ENCODE measurements at regions not wholly inside any gene's neighbourhood (a gene's known extent, or its start where the extent isn't known, plus 50 kb on each side); places are given as distances from the start of the nearest gene placed in this dataset.
"Not testable (repeated sequence)": the region's sequence is repeated elsewhere in the genome, so short reads cannot be mapped to it uniquely, and the experiment has no call there.

DNA sequence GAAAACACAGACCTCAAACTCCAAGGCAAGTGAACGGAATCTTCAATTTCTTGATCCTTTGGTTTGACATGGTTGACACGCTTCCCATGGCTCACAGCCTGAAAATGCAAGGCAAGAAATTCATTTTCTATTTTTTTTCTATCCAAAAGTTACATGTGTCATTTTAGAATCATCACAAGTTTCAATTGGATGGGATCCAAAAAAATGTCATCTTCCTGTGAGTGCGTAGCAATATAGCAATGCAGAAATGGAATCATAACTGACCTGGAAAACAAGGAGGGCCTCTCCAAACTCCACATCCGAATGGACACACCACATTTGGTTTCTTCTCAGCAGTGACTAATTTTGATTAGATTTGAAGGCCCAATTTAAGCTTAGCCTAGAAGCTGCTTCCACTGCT, 175.8 kb upstream of the ATP11B start:
- DNase-seq, result no peak

DNA sequence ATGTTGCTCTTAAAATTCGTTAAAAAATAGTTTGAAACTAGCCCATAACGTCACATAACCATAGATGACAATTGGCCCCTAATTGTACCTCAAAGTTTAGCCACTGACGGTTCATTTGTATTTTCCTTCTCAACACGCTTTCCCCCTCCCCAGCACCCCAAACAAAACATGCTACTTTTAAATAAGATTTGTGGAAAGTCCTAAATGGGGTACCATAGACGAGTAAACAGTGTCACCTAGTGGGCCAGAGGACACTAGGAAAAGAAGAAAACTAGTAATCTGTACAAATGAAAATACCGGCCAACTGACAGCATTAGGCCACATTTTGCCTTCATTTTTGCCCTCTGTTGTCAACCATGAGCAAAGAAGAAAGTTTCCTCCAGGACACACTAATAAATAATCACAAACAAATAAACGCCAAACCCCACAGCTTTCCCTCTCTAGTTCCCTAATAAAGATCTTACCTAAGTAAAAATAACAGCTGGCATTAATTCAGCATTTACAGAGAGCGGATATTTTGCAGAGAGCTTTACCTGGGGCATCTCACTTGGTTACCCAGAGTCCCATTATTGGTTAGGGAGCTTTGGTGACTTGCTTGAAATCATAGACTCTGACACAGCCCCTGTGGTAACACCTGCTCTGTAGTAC, 175.1 kb upstream of the ATP11B start:
- DNase-seq, result peak; percentile 34

DNA sequence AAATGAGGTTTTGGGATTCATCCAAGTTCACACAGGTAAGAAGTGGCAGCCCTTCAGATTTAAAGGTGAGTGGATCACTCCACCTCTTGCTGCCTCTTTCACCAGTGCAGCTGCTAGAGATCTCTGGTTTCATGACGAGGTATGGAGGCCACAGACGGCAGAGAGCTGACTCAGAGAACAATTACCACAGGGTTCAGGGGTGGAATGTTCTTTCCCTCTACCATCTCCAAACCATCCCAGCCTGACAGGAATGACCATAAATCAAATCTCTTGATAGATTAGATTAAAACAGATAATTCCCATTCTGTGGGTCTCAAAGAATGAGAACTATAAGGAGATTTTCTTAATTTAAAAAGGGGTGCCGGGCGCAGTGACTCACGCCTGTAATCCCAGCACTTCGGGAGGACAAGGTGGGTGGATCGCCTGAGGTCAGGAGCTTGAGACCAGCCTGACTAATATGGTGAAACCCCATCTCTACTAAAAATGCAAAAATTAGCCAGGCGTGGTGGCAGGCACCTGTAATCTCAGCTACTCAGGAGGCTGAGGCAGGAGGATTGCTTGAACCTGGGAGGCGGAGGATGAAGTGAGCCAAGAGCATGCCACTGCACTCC, 174.2 kb upstream of the ATP11B start:
- DNase-seq, result no peak

DNA sequence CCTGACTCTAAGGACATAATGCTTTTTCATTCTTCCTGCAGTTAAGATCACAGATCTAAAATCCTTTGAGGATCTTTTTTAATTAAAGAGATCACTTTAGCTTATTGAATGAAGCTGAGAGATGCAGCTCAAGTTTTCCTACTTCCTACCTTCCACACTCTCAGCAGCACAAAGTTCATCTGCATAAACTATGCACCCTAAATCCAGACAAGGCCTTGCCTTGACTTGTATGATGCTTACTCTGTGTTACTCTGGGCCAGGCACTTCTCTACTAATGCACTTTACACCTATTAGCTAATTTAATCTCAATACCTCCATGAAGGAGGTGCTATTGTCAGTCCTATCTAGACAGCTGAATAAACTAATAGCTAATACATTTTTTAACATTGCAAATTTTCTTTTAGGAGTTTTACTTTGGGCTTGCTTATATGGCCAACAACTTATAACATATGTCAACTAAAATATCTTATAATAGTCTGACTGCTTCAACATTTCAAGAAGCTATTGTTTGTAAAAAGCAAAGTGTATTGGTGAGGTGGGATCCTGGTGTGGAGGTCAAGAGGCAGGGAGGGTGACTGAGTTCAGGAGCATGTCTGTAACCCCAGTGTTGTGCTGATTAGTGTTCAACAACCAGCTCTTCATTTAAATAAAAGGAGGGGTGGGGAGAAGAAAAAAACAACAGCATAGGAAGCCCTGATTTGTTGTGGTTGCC, 172.4 kb upstream of the ATP11B start:
- DNase-seq, result no peak

DNA sequence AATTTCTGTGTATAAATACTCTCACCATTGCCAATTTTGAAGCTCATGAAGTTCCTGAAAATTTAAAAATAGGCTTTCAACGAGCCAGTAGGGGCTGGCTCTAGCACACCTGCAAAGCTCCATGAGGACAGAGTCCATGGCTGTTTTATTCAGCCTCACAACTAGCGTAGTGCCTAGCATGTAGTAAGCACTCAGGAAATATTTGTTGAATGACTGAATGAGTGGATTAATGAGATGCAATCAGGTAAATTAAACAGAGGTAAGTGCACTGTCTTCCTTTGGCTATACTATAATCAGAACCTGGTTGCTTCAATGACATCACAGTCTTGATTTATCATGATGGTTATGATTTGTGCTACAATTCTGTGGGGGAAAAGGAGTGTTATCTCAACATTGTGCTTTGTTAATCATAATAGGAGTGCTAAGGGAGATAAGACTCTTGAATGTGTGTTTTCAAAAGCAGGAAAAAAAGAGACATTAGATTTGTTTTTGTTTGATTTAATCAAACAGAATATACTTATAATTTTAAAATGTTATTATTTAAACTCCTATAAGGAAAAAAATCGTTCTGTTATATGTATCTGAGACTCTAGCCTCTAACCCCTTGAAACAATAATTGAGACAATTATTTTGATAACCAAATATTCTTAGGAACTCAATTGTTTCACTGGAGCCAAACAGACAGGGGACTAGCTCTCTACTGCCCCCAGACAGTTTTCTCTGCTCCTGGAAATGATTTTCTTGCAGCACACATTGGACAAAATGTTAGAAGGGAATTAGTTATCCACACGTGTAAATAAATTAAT, 171.7 kb upstream of the ATP11B start:
- DNase-seq, result no peak

DNA sequence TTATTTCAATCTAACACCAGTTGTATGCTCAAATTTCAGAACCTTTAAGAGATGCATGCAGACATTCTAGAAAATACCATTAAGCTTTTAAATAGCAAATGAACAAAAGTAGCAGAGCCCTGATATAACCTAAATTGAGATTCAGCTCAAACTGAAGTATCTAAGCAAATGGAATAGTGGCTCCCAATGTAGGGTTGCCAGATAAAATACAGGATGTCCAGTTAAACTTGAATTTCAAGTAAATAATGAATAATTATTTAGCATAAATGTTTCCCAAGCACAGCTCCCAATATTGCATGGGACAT, 171.1 kb upstream of the ATP11B start:
- no peak for DNase-seq

DNA sequence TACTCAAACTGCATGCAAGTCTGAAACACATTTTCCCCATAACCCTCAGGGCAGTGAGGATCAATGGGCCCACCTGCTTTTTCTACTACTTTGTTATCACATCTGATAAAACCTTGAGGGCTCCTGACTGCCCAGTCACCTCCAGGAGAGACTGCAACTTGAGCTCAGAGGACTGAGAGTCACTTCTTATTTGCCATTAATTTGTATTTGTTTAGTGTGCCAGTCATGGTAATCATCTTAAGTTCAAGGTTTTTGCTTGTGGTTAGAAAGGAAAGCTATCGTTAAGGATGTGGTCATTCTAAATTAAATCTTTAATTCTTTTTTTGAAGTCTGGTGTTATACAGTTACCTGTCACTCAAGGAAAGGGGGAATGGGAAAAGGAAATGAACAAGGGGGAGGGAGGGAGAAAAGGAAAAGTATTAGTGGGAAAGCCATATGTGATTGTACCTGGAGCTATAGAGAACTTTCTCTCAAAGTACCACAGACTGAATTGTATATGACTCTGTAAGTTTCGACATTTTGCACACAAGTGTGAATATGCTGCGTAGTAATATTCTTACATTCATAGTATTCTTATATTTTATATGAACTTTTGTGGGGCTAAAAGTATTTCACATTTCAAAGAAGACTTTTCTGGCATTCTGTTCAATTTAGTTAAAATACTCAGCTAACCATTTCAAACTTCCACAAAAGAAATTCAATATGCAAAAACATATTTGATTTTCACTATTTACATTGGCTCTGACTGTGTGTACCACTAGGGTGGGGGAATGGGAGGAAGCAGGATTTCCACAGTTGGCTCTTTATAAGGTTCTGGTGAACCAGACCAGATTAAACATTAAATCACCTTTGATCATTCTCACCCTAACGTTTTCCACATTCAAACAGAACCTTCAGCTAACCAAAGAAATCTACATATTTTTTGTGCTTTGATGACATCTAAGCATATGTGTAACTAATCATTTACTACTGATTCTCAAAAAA, 166.5 kb upstream of the ATP11B start:
- DNase-seq, result no peak

DNA sequence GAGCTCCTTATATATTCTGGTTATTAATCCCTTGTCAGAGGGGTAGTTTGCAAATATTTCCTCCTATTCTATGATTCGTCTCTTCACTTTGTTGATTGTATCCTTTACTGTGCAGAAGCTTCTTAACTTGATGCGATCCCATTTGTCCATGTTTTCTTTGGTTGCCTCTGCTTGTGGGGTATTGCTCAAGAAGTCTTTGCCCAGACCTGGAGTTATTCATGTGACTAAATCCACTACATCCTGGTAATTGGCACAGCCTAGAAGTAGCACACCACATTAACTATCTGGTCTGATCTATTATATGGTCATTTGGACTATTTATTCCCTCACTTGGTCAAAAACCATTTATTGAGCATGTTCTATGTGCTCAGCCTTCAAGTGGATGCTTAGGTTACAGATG, 164.8 kb upstream of the ATP11B start:
- no peak for DNase-seq

DNA sequence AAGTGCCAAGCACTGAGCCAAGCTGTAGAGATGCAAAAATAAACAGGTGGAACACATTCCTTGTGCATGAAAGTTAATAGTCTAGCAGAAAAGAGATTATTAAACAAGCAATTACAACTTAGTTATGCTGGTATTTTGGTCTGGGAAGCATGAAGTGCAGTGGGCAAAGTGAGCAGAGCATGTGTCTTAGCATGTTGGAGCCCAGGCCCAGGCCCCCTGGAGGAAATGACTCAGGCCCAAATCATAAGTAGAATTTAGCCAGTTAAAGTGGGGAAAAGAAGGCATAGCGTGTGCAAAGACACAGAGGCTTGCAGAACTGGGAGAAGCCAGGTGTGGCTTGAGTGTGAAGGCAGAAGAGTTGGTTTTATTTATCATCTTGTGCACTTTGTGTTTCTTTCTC, 163.8 kb upstream of the ATP11B start:
- no peak for DNase-seq

DNA sequence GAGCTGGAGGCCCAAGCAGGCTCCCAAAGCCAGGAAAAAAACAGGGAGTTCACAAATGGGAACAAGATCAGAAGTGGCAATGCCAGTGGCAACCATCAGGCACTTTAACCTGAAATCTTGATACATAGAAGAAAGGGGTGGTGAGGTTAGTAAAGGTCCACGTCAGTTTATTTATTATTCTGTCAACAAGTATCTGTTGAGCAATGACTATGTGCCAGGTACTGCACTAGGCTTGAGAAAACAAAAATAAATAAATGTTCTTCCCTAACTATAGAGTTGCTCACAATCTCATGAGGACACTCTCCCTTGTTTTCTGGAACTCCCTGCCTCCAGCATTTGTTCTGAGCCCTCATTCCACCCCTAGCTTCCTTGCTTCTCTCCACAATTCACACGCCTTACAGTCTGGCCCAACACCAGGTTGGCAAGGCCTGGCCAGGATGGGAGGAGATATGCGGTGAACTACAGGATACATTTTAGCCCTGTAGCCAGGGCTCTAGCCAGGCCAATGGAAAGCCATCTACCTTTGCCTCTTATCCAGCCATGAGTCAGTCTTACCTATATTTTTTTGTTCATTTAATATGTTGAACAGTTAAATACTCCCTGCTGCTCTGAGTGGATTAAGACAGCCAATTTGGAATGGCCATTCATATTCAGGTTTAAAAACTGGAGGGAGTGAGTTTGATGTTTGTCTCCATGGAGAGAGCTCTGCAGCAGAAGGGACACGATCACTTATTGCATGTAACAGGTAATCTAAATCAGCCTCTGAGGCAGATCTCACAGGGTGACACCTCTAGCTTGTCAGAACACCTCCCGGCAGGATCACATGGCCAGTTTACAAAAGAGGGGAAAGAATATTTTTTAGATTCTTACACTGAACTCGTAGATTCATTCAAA, 161.9 kb upstream of the ATP11B start:
- DNase-seq, result no peak

DNA sequence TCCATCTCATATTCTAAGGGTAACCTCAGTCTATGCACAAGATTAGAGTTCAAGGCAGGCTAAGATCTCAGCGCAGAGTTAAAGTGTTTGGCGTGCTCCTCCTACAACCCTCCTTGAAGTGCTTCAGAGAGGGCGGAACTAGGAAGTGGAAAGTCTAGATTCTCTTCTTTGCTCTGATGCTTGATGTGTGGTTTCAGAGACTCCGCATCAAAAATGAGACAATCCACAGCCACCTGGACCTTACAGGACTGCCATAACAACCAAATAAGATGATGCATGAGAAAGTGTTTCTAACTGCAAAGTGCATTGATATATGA, 161.3 kb upstream of the ATP11B start:
- DNase-seq, result no peak

DNA sequence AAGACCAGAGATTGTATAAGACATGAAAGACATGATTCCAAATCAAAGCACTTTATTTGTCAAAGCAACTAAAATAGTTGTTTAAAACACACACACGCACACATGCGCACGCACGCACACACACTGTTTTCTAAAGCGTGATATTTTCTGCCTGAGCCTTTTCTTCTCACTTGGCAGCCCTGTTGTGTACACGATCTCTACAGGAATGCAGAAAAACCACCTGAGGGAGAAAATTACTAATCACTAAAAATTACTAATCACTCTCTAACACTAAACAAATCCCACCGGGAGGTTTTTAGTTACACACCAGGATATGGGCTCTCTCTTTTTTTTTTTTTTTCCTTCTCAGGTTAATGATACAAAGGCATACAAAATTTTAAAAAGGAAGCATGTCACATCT, 160.1 kb upstream of the ATP11B start:
- no peak for DNase-seq

DNA sequence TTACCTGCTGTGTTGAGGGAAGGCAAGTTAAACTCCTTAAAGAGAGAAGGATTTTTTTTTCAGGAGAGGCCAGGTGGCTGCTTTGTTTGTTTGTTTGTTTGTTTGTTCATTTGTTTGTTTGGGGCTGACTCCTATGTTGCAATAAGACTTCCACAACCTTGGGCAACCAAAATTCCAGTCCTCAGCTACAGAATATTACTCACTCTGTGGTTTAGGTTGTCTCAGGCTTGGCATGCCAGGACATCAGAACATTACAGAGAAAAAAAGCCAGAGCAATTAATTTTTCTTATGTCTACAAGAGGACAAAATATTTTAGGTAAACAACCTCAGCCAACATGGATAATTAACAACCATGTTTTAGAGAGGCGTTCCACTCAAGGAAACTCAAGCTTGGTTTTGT, 156.7 kb upstream of the ATP11B start:
- DNase-seq, result no peak

DNA sequence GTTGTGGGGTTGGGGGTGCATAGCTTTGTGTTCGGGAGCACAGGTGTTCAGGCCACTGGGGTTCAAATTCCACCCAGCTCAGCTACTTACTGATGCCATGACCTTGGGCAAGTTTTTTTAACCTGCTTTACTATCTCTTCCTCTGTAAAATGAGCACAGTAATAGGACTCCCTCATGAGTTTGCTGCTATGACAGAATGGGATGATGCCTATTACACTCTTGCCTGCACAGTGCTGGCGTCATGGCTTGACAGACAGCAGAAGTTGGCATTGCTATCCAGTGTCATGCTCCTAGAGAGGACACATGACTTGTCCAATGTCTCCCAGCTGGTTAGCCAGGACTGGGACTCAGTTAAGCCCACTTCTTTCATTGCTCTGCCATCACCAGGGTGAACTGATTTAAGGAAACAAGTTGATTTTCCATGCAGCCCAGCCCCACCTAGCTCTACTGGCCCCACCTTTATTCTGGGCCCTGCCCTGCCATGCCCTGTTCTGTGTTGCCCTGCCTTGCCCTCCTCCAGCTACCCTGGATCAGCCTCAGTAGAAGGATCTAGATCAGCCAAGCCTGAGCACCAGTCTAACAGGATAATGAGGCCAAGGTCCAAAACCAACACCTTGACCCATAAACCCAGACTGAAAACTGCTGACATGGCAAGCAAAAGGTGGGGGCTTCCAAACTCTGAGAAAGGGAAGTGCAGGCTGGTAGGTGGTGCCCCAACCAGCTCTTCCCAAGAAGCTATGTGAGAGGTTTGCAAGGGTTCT, 155.8 kb upstream of the ATP11B start:
- no peak for DNase-seq

DNA sequence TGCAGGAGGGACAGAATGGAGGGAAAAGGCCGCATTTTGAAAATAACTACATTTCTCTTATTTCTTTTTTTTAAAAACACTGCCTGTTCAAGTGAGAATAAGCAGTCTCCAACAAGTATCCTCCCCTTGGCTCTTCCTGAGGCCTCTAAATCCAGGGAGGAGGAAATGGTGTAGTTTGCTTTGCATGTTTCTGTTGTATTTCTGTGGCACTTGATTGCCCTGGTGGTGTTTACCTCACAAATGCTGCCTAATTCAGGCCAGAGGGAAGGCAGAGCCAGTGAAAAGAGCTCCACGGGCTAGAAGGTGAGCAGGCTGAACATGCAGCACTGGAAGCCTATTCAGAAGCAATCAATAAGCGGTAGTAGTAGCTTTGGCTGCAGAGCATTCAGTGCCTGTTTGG, 149.3 kb upstream of the ATP11B start:
- DNase-seq, result no peak

DNA sequence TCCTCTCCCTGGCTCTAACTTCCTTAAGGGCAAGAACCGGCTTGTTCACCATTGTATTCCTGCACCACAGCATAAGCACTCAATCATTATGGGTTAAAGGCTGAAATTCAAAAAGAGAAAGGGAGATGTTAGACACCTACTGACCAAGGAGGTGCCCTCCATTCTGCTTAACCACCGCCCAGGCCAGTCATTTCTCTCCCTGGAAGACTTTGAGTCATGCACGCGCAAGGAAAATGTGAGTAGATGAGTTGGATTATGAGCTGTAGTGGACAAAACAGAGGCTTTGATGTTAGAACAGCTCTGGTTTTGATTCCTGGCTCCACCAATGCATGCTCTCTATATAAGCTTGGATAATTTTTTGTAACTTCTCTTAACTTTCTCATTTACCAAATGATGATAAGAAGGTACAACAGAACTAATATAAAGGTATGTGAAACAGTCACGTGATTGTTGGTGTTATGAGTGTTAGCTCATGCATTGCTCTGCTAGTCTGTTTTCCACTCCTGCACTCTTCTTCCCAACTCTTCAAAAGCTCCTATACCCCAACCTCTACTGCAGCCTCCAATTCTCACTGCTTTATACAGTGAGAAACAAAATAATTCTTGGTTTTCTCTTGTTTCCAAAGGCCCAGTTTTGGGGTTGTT, 148.4 kb upstream of the ATP11B start:
- DNase-seq, result no peak

DNA sequence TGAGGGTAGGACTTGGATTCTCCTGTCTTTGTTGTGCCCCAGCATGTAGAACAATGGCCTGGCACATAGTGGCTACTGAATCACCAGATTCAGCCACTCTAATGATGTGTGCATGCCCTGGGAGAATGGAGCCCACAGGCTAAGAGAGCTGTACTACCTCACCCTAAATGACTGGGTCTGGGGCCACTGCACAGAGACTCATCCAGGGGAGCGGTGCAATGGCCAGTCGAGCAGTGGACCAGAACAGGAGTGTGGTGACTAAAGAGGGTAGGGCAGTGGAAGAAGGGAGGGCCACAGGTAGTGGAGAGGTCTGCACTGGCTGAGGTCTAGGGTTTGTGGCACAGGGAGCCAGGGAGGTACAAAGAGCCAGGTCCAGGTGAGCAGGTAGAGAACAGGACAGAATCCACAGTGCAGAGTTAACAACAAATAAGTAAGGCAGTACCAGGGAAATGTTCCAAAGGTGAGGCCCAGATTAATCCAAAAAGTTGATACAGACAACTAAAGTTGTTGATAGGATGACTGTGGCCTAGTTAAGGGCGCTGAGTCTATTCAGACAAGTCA, 142.7 kb upstream of the ATP11B start:
- no peak for DNase-seq

DNA sequence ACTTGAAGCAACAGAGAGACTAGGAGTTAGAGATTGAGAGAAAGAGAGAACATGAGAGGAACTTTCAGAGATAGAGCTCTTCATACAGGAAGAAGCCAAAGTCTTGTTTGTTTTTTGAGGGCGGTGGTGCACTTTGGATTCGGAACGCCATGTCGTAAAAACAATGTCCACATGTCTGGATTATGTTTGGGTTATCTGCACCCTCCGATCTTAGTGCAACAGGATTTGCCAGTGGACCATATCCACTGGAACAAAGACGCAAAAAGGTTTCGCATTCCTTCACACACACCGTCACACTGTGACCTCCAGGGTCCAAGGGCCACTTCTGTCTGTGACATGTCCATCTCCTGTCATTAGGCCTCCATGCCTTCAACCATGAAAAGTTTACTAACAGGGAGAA, 141.8 kb upstream of the ATP11B start:
- DNase-seq, result no peak

DNA sequence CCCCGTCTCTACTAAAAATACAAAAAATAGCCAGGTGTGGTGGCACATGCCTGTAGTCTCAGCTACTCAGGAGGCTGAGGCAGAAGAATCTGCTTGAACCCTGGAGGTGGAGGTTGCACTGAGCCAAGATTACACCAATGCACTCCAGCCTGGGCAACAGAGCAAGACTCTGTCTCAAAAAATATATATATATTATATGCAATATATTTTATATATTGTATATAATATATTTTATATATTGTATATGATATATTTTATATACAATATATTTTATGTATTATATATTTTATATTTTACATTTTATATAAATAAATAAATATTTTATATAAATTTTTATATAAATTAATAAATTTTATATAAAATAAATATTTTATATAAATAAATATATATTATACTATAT, 140.2 kb upstream of the ATP11B start:
- DNase-seq, result not testable (repeated sequence)

DNA sequence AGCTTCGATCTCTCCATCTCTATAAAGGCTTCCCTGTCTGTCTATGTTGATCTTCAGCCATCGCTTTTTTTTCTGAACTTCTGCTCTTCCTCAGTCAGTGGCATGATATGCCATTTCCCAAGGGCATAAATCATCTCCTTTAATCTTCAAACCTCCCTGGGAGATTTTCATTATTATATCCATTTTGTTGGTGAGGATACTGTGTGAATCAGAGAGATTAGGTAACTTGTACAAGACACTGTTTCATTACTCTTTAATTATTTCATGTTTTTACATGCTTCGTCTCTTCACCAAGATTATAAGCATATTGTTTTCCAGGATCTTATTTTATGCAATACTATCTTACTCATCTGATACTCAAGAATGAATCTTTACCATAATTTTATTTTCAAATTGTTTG, 124.8 kb upstream of the ATP11B start:
- no peak for DNase-seq
